DMS 273 (cell line): ENCODE measurements at regions not wholly inside any gene's neighbourhood (a gene's known extent, or its start where the extent isn't known, plus 50 kb on each side); places are given as distances from the start of the nearest gene placed in this dataset.
A peak's percentile ranks its signal among the peaks of the same experiment; 100 is the strongest.
"Not testable (repeated sequence)": the region's sequence is repeated elsewhere in the genome, so short reads cannot be mapped to it uniquely, and the experiment has no call there.

Source experiments
- DNase-seq: peaks from one replicate; lab custom pipeline; 2025; ENCODE audit not compliant: unreplicated experiment; lab: John Stamatoyannopoulos, UW

GRCh38 chr5:57725658-57726504 lies 243.3 kb upstream of the ACTBL2 start:
- DNase-seq = peak; percentile 67

- no peak for DNase-seq
Observed at GRCh38 chr5:57724836-57725235, 242.2 kb upstream of the ACTBL2 start.

GRCh38 chr5:57721226-57721625 lies 238.6 kb upstream of the ACTBL2 start:
- no peak for DNase-seq

- no peak for DNase-seq
Observed at GRCh38 chr5:57720656-57721055, 238.0 kb upstream of the ACTBL2 start.

GRCh38 chr5:57719216-57719615 lies 236.6 kb upstream of the ACTBL2 start:
- no peak for DNase-seq

- DNase-seq = no peak
Observed at GRCh38 chr5:57718155-57718554, 235.5 kb upstream of the ACTBL2 start.

GRCh38 chr5:57717555-57717954 lies 234.9 kb upstream of the ACTBL2 start:
- no peak for DNase-seq

- no peak for DNase-seq
Observed at GRCh38 chr5:57716661-57717060, 234.1 kb upstream of the ACTBL2 start.

- no peak for DNase-seq
Observed at GRCh38 chr5:57715296-57715695, 232.7 kb upstream of the ACTBL2 start.

- DNase-seq = not testable (repeated sequence)
Observed at GRCh38 chr5:57713535-57713934, 230.9 kb upstream of the ACTBL2 start.

GRCh38 chr5:57711946-57712345 lies 229.3 kb upstream of the ACTBL2 start:
- DNase-seq = no peak

- DNase-seq = no peak
Observed at GRCh38 chr5:57711471-57711870, 228.9 kb upstream of the ACTBL2 start.

GRCh38 chr5:57710126-57710525 lies 227.5 kb upstream of the ACTBL2 start:
- DNase-seq = no peak

GRCh38 chr5:57705769-57706168 lies 223.2 kb upstream of the ACTBL2 start:
- DNase-seq = no peak

- peak; percentile 66 for DNase-seq
Observed at GRCh38 chr5:57703721-57704120, 221.1 kb upstream of the ACTBL2 start.

- DNase-seq = no peak
Observed at GRCh38 chr5:57700484-57700883, 217.9 kb upstream of the ACTBL2 start.

- no peak for DNase-seq
Observed at GRCh38 chr5:57700072-57700471, 217.5 kb upstream of the ACTBL2 start.

GRCh38 chr5:57698802-57699201 lies 216.2 kb upstream of the ACTBL2 start:
- no peak for DNase-seq

GRCh38 chr5:57698086-57698485 lies 215.5 kb upstream of the ACTBL2 start:
- no peak for DNase-seq

GRCh38 chr5:57696825-57697570 lies 214.4 kb upstream of the ACTBL2 start:
- DNase-seq = no peak

GRCh38 chr5:57696389-57696769 lies 213.8 kb upstream of the ACTBL2 start:
- DNase-seq = no peak

GRCh38 chr5:57695706-57696388 lies 213.2 kb upstream of the ACTBL2 start:
- DNase-seq = peak; percentile 8
